ENCODE measurements at regions not wholly inside any gene's neighbourhood (a gene's known extent, or its start where the extent isn't known, plus 50 kb on each side); places are given as distances from the start of the nearest gene placed in this dataset.

DNA sequence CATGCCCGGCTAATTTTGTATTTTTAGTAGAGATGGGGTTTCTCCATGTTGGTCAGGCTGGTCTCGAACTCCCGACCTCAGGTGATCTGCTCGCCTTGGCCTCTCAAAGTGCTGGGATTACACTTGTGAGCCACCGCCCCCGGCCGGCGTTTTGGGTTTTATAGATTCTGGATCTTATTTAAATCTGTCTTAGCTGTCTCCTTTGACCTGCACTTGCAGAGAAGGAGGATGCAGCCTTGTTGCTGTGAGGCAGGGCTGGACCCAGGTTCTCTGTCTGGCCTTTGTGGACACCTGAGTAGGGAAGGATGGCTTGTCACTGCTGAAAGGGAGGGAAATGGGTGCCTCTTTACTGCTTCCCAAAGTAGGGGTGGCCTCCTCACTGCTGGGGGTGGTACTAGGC lies 83.0 kb upstream of the HS6ST1 start:
- DNase-seq (ENCODE audit: low read depth) = no peak

DNA sequence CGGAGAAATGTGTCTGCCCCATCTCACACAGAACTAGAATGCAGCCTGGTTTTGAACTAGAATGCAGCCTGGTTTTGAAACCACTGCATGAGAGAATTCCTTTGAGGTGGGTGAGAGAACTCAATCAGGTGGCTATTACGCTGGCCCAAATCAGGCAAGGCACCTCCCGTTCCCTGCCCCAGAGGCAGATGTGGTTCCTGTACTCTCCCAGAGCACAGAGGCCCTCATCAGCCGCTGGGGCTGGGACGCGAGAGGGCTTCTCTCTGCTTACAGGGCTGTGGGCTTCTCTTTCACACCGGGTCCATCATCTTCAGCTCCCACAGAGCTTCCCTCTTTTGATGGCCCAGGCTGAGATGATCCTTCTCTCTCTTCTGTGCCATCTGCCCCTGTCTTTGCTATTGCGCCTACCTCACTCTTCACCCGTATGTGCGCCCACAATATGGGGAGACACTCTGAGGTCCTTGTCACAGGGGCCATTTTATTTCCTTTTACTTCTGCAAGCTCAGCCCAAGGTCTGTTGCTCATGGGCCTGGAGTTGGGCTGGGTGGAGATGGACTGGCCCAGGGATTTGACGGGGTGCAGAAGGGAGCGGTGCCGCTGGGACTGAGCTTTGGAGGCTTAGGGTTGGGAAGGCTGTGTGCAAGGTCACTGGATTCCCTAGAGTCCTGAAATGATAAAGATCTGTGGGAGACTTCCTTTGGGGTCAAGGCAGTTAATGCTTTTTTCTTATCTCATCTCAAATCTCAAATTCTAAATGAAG lies 84.4 kb upstream of the HS6ST1 start:
- DNase-seq (ENCODE audit: low read depth) = no peak

GRCh38 chr2:128403814-128404708 lies 85.4 kb upstream of the HS6ST1 start:
- DNase-seq (ENCODE audit: low read depth) = no peak

DNA sequence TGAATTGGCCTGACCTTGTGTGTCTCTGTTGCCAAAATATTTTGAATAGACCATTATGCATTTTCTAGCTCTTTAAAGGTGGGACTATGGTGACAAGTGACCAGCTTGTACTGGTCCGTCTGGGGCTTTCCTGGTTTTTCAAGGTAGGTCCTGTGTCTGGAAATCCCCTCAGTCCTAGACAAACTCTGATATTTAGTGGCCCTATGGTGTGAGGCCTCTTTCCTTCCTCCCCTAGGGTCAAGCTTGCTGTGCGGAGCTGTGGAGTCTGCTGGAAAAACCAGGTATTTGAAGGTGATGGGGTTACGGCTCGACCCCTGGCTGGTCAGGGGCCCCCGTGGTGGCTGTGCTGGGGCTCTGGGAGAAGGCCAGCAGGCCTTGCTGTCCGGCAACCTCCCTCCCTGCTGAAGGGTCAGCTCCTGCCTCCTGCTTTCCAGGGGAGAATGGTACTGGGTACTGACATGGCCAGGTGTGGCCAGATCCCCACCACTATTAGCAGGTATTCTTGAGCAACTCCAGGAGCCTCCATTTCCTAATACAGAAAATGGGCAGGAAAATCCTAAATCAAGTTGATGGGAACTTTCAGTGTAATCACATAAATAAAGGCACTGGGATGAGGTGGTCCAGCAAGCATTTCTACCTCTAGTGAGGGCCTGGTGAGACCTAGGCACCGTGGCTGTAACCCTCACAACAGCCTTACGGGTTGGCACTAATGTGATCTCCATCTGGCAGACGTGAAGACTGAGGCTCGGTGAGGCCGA lies 86.2 kb upstream of the HS6ST1 start:
- DNase-seq (ENCODE audit: low read depth) = no peak

- no peak for DNase-seq (ENCODE audit: low read depth)
Measured at GRCh38 chr2:128405467-128405900, 86.8 kb upstream of the HS6ST1 start.

DNA sequence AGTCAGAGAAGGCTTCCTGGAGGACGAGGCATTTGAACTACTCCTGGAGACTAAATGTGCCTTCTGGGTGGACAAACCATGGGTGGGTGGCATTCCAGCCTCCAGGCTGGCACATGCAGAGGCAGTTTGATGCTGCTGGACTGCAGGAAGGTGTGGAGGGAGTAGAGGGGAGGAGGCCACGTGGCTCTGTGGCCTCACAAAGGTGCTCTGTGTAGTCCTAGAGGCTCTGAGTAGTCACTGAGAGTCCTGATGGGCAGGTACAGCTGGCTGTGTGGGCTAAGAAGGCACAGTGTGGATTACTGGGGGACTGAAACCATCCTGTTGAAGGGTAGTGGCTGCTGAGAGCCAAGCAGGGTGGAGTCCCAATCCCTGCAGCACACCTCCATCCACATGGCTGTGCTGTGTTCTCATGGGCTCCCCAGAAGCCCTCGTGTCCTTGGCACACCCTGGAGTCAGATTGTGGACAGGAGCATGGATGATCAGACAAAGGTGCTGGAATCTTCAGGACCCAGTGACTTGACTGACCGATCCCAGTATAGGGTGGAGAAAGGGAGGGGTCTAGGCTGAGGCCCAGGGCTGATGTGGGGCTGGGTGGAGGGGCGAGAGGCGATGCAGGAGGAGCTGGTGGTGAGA lies 87.4 kb upstream of the HS6ST1 start:
- DNase-seq (ENCODE audit: low read depth) = no peak

DNA sequence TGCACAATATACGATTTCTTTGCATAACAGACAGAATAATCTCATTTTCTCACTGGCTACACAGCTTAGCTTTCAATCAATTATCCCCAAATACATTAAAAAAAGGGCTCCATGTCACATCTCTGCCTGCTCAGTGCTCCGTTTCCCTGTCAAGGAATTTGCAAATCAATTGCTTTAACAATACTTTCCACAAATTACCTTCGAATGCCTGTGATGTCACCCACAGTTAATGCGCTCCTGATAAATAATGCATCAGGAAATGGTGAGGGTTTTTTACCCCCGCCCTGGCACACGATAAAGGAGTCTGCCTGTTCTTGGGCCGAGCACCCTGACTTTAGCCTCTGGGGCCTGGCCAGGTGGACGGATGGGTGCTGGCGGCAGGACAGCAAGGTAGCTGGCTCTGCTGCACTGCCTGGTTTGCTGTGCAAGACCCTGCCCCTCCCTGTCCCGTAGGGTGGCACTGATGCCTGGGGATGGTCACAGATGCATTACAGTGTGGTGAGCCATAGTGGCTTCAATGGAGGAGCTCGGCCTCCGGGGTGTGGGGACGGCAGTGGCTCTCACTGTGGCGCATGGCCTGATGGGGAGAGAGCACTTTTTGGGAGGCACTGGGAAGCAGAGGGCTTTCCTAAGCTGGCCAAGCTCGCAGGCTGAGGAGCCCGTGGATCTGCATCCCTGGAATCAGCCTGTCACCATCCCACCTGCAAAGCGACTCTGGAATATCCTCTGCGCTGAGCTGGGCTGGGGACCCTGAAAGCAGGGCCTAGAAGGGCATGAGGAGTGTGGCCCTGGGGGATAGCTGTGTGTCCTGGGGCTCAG lies 88.3 kb upstream of the HS6ST1 start:
- no peak for DNase-seq (ENCODE audit: low read depth)

DNA sequence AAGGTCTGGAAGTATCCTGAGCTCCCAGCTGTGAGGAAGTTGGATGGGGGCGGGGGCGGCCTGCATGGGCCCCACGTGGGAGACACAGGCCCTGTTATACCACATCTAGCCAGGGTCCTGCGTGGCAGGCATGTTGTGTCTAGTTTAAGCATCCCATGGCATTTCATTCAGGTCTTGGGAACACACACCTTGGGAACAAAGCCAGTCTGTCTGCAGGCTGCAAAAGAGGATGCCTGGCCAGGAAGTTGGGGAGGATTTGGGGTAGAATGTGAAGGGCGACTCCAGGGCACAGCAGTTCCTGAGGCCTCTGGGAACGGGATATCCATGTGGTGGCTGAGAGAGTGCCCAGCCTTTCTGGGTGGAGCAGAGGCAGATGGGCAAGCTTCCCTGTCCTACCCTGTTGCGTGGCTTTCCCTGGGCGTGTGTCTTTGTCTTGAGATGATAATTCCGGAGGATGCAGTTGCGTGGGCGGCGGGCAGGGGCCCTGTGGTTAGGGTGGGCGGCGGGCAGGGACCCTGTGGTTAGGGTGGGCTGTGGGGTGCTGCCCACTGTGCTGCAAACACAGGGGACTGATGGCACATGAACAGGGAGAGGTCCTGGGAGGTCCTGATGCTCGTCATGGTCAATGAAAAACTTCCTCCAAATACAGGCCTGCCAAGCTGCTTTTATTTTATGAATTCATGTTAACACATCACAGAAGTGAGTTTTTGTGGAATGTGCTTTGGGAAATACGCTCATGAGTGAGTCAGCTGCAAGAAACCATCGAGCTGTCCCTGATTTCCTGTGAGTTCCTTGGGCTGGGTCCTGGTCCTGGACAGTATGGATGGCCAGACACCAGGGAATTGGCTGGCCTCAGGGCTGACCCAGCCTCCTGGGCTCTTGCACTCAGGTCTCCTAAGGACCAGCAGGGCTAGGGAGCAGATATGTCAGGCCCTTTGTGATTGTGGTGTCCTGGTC lies 90.0 kb upstream of the HS6ST1 start:
- DNase-seq (ENCODE audit: low read depth) = no peak

DNA sequence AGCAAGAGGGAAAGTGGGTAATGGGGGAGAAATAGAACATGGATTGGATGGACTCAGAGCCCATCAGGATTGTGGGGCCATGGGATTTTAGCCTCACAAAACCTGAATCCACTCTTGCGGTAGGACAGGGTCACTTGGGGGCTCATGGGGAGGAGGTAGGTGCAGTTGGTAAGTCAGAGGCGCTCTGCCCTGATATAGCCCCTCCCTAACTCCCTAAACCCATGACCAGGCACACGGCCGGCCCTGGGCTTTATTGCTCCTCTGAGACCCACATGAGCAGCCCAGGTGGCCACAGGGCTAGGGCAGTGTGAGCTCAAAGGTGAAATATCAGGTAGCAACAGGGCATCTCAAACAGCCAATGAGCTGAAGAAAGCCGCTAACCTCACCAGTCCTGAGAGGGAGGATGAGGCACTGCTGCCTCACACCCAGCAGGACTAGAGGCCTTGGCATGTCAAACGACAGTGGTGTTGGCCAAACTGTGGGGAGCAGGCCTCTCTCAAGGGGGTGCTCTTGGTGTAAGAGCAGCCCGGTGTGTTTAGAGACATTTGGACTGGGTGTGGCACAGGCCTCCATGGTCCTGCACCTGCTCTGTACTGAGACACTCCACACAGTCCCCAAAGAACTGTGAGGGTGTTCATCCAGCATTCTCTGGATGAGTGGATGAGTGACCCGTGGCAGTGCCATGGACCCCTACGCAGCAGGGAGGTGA lies 90.8 kb upstream of the HS6ST1 start:
- DNase-seq (ENCODE audit: low read depth) = no peak

- DNase-seq (ENCODE audit: low read depth) = no peak
Measured at GRCh38 chr2:128410035-128410757, 91.5 kb upstream of the HS6ST1 start.

DNA sequence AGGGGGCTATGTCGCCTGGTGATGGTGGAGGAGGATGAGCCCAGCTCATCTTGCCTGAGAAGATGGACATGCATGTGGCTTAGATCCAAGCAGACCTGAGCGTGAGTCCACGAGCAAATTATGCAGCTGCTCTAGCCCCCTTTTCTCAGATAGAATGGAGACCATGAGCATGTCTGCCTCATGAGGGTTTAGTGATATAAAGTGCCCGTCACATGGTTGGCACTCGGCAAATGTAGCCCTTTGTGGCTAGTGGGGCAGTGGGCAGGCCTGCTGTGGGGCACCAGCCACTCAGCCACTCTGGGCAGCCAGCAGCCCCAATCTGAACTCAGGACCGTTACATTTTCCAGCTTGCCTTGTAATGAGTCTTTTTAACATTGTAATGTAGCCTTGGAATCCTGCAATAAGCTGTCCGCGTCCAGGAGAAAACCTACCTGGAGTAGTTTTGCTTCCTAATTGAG lies 92.1 kb upstream of the HS6ST1 start:
- no peak for DNase-seq (ENCODE audit: low read depth)

GRCh38 chr2:128411431-128411830 lies 92.8 kb upstream of the HS6ST1 start:
- no peak for DNase-seq (ENCODE audit: low read depth)

- no peak for DNase-seq (ENCODE audit: low read depth)
Measured at GRCh38 chr2:128412181-128412871, 93.7 kb upstream of the HS6ST1 start.

GRCh38 chr2:128413014-128413717 lies 94.5 kb upstream of the HS6ST1 start:
- DNase-seq (ENCODE audit: low read depth) = no peak

- no peak for DNase-seq (ENCODE audit: low read depth)
Measured at GRCh38 chr2:128413718-128414341, 95.2 kb upstream of the HS6ST1 start.

- no peak for DNase-seq (ENCODE audit: low read depth)
Measured at GRCh38 chr2:128414351-128414750, 95.7 kb upstream of the HS6ST1 start.
